Prostate gland (tissue), 2 donors: ENCODE measurements at regions not wholly inside any gene's neighbourhood (a gene's known extent, or its start where the extent isn't known, plus 50 kb on each side); places are given as distances from the start of the nearest gene placed in this dataset.

ENCODE experiments used
- CTCF ChIP-seq, 4 experiments: fragments of 200-600 bp in 2 of 4; fragments of 450-650 bp in 2 of 4; sonication (generic) in 2 of 4; IDR thresholded peaks; 1 replicate in 3 of 4; 2 replicates in 1 of 4; pipeline ENCODE4 v1.5.1; 2016 to 2019; ENCODE audit warnings: antibody characterized with exemption in 4 of 4, mild to moderate bottlenecking in 2 of 4, moderate library complexity in 2 of 4
- POLR2A ChIP-seq: fragments of 450-650 bp; IDR thresholded peaks from one replicate; pipeline ENCODE4 v1.6.1; 2016; ENCODE audit warnings: antibody characterized with exemption, mild to moderate bottlenecking

- TF ChIP-seq POLR2A (no peak), CTCF (IDR thresholded peaks at IDR 0.05) (no peak)
These were observed 161.0 kb upstream of the ID2 start for GRCh38 chr2:8520791-8521344.
